ENCODE measurements at regions not wholly inside any gene's neighbourhood (a gene's known extent, or its start where the extent isn't known, plus 50 kb on each side); places are given as distances from the start of the nearest gene placed in this dataset.

GRCh38 chr10:130875116-130875515 lies 436.4 kb downstream of the TCERG1L start:
- TF ChIP-seq CTCF (conservative IDR thresholded peaks at IDR 0.05; ENCODE audit: low read depth, low read length) (no peak), EZH2 (IDR thresholded peaks at IDR 0.05; ENCODE audit: borderline replicate concordance, low read depth, low read length, poor library complexity, severe bottlenecking) (no peak)

Measured in A673 (cell line).